SK-N-DZ (cell line): ENCODE measurements at regions not wholly inside any gene's neighbourhood (a gene's known extent, or its start where the extent isn't known, plus 50 kb on each side); places are given as distances from the start of the nearest gene placed in this dataset.

Experiments
- DNase-seq: peaks from one replicate; pipeline ENCODE4 v3.0.0-alpha.2; 2015; ENCODE audit warnings: low spot score

- no peak for DNase-seq
Measured at GRCh38 chr2:58584606-58585118, 343.5 kb upstream of the FANCL start.

- DNase-seq, result no peak
Measured at GRCh38 chr2:58578276-58578675, 337.2 kb upstream of the FANCL start.

- DNase-seq, result no peak
Measured at GRCh38 chr2:58574873-58575272, 333.7 kb upstream of the FANCL start.

- DNase-seq, result no peak
Measured at GRCh38 chr2:58572731-58573130, 331.6 kb upstream of the FANCL start.

- peak; percentile 77 for DNase-seq
Measured at GRCh38 chr2:58571181-58571852, 330.2 kb upstream of the FANCL start.

- DNase-seq, result no peak
Measured at GRCh38 chr2:58569475-58570185, 328.5 kb upstream of the FANCL start.

GRCh38 chr2:58568901-58569300 lies 327.8 kb upstream of the FANCL start:
- no peak for DNase-seq

GRCh38 chr2:58562276-58562675 lies 321.2 kb upstream of the FANCL start:
- DNase-seq, result no peak

- DNase-seq, result no peak
Measured at GRCh38 chr2:58560531-58560930, 319.4 kb upstream of the FANCL start.

GRCh38 chr2:58558881-58559280 lies 317.8 kb upstream of the FANCL start:
- no peak for DNase-seq

GRCh38 chr2:58557176-58557575 lies 316.1 kb upstream of the FANCL start:
- no peak for DNase-seq

GRCh38 chr2:58553937-58554336 lies 312.8 kb upstream of the FANCL start:
- DNase-seq, result no peak

GRCh38 chr2:58553522-58553921 lies 312.4 kb upstream of the FANCL start:
- no peak for DNase-seq

GRCh38 chr2:58545300-58546280 lies 304.5 kb upstream of the FANCL start:
- DNase-seq, result no peak

GRCh38 chr2:58543442-58543841 lies 302.3 kb upstream of the FANCL start:
- no peak for DNase-seq

GRCh38 chr2:58541511-58541910 lies 300.4 kb upstream of the FANCL start:
- no peak for DNase-seq

GRCh38 chr2:58540681-58541080 lies 299.6 kb upstream of the FANCL start:
- no peak for DNase-seq

GRCh38 chr2:58539973-58540372 lies 298.8 kb upstream of the FANCL start:
- DNase-seq, result no peak

GRCh38 chr2:58535990-58536389 lies 294.9 kb upstream of the FANCL start:
- no peak for DNase-seq

GRCh38 chr2:58535182-58535581 lies 294.1 kb upstream of the FANCL start:
- DNase-seq, result no peak

- DNase-seq, result no peak
Measured at GRCh38 chr2:58533376-58533775, 292.3 kb upstream of the FANCL start.

- DNase-seq, result no peak
Measured at GRCh38 chr2:58532641-58533040, 291.5 kb upstream of the FANCL start.
